Activated CD4-positive, alpha-beta T cell treated with anti-CD3 and anti-CD28 coated beads, Interleukin-2, amount 10 ng/mL, durations not matched to agents 24 days and 14 days (primary cell): ENCODE measurements at regions not wholly inside any gene's neighbourhood (a gene's known extent, or its start where the extent isn't known, plus 50 kb on each side); places are given as distances from the start of the nearest gene placed in this dataset.

ENCODE experiments used
- DNase-seq: peaks from one replicate; pipeline ENCODE4 v3.0.0; 2022
- H3K27ac Mint-ChIP-seq: one replicate; pipeline ENCODE4 v1.8.0; 2022; ENCODE audit warnings: mild to moderate bottlenecking, mixed read lengths
- H3K27me3 Mint-ChIP-seq: one replicate; pipeline ENCODE4 v1.8.0; 2022; ENCODE audit warnings: mixed read lengths
- H3K36me3 Mint-ChIP-seq: one replicate; pipeline ENCODE4 v1.8.0; 2022; ENCODE audit warnings: low read depth, mild to moderate bottlenecking, mixed read lengths
- H3K4me1 Mint-ChIP-seq: one replicate; pipeline ENCODE4 v1.8.0; 2021; ENCODE audit warnings: mixed read lengths
- H3K4me3 Mint-ChIP-seq: one replicate; pipeline ENCODE4 v1.8.0; 2022; ENCODE audit warnings: mild to moderate bottlenecking, moderate library complexity, mixed read lengths
- H3K9me3 Mint-ChIP-seq: one replicate; pipeline ENCODE4 v1.8.0; 2021; ENCODE audit warnings: mixed read lengths
- intact Hi-C: fragments of 100-400 bp; cut with micrococcal nuclease; formaldehyde crosslinking; loops from one replicate; pipeline ENCODE4 v1.15.1; 2023

DNA sequence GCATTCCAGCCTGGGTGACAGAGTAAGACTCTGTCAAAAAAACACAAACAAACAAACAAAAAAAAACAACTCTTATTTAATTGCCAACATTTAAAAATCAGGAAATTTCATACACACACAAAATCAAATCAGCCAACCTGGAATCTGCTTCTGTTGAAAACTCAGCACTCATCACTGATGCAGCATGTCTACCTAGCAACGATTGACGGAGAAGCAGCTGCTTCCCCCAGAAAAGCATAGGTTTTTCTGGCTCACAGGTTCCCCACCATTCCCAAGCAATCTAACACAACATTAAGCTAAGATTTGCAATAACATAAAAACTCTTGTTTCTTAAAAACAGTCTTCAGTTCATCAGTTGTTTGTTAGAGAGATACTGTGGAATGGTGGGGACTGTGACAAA is 143.6 kb downstream of the DHX15 start:
- Mint-ChIP-seq H3K9me3 (no peaks in the 10 kb centered on the region), H3K27ac (no peak overlapping the region), H3K36me3 (no peaks in the 10 kb centered on the region), H3K4me1 (no peaks in the 10 kb centered on the region), H3K27me3 (peaks cover 2% of the 10 kb centered on the region), H3K4me3 (no peak overlapping the region)
- intact Hi-C loops = no loop called here
- DNase-seq = no peak

DNA sequence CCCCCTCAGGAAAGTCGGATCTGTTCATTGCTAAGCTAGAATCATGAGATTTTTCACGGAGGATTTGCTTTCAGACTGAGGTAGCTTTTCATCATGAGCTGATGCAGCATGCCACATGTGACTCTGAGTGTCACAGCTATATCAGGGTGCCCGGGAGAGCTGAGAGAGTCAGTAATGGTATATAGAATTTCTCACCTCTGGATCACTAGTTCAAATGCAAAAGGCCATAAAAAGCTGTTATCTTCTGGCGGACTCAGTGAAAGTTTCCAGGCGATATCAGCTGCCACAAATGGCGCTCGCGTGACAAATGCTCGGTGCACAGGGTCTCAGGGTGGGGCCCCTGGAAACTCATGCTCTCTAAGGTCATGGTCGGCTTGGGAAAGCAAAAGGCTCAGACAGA is 150.1 kb downstream of the DHX15 start:
- no peaks in the 10 kb centered on the region for H3K9me3 Mint-ChIP-seq
- peaks cover 2% of the 10 kb centered on the region for H3K27me3 Mint-ChIP-seq
- no peaks in the 10 kb centered on the region for H3K4me1 Mint-ChIP-seq
- no peak overlapping the region for H3K27ac Mint-ChIP-seq
- H3K4me3 Mint-ChIP-seq = no peak overlapping the region
- no peak for DNase-seq
- no peaks in the 10 kb centered on the region for H3K36me3 Mint-ChIP-seq
- intact Hi-C loops = no loop called here

DNA sequence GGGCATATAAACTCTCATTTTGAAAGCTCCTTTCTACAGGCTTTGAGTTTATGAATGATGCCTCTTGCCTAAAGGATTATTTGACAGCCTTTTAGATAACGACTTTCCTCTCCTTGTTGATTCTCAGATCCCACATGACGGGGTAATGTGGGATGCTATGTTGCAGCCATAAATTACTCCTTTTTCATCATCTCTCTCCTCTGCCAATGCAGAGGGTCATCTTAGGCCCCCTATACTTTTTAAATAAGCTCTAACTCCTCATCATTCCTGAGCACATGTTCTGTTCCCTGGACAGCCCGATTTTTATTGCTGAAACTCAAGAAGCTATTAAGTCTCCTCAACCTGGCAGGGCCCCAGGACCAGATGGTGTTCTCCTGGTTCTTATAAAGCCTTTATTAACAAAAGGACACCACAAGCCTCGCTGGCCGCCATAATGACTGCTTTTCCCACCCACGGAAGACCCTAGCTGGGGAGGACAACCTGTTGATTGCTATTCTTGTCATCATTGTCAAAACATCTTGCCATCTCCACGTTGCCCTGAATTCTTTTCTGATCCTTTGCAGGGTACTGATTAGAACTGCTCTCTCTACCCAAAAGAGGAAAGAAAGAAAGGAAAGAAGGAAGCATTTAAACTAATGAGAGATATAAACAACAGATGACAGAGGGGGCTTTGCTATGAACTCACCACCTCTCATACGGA is 150.7 kb downstream of the DHX15 start:
- Mint-ChIP-seq H3K36me3 (no peaks in the 10 kb centered on the region), H3K4me1 (no peaks in the 10 kb centered on the region), H3K27ac (no peak overlapping the region), H3K27me3 (peaks cover 2% of the 10 kb centered on the region), H3K4me3 (no peak overlapping the region), H3K9me3 (no peaks in the 10 kb centered on the region)
- intact Hi-C loops = no loop called here
- no peak for DNase-seq

DNA sequence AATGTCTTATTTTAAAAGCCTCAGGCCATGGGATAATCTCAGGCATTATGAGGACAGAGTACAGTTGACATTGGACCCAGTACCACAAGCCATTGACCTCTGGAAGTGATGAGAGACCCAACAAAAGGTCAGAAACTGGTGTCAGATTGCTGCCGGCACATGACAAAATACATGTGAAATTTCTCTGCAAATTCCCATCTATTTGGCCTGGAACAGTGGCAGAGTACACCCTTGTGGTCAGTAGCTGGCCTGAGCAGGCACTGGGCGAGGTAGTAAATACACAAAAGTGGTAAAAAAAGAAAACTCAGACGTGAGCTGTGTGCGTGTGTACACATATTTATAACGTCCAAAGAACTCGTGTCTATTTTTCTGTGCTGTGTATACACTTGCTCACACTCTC is 155.5 kb downstream of the DHX15 start:
- Mint-ChIP-seq H3K9me3 (no peaks in the 10 kb centered on the region), H3K36me3 (no peaks in the 10 kb centered on the region), H3K4me1 (no peaks in the 10 kb centered on the region), H3K27ac (no peak overlapping the region), H3K27me3 (peaks cover 2% of the 10 kb centered on the region), H3K4me3 (no peak overlapping the region)
- intact Hi-C loops = no loop called here
- DNase-seq = no peak

DNA sequence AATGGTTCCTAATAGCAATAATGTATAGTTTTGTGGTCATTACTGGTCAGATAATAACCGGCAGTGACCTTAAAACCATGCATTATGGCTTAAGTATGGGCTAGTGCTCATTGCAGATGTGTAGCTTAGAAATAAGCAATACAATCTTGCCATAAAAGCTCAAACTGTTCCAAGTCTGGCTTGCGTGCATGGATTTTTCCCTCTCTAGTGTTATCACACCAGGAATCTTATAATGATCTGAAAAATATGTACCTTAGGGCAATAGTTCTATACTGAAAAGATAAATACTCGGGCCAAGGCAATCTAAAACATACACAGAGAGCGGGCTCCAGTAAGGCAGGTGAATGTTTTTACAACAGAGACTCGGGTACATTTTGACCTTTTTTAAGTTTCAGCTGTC is 157.8 kb downstream of the DHX15 start:
- intact Hi-C loops = no loop called here
- no peak overlapping the region for H3K4me3 Mint-ChIP-seq
- no peak for DNase-seq
- no peak overlapping the region for H3K27ac Mint-ChIP-seq
- no peaks in the 10 kb centered on the region for H3K27me3 Mint-ChIP-seq
- H3K36me3 Mint-ChIP-seq = no peaks in the 10 kb centered on the region
- no peaks in the 10 kb centered on the region for H3K4me1 Mint-ChIP-seq
- H3K9me3 Mint-ChIP-seq = no peaks in the 10 kb centered on the region

DNA sequence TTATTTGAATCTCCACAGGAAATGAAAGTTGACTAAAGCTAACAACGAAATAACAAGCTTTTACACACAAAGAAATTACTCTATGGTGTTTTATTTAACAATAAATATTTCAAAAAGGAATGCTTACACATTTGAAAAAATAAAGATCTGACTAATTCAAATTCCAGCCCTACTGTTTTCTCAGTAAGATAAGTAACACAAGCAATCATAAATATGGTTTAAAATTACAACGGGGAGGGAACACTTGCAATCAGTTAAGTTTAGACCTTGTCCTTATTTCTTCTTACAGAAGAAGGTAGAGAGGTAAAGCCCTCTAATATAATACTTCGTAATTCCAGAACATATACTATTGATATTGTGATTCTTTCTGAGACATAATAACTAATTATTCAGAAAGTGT is 158.5 kb downstream of the DHX15 start:
- Mint-ChIP-seq H3K27ac (no peak overlapping the region), H3K4me3 (no peak overlapping the region), H3K36me3 (no peaks in the 10 kb centered on the region), H3K4me1 (no peaks in the 10 kb centered on the region), H3K27me3 (no peaks in the 10 kb centered on the region), H3K9me3 (no peaks in the 10 kb centered on the region)
- no peak for DNase-seq
- intact Hi-C loops = no loop called here

DNA sequence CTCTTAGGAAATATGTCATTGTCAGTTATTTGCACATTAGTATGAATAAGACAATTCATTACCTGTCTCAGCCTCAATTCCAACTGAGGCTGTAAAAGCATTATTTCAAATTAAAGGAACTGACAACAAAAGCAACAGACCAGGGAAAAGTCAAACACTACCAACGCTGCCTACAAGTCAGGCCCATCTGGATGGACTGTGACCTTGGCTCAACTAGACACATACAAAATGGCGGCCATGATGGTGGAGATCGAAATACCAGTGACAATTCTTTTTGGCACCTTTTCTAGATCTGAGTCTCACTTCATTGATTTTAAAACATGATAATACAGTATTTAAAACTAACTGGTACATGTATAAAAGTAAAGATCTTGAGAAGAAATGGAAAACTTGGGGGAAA is 160.7 kb downstream of the DHX15 start:
- peaks cover 2% of the 10 kb centered on the region for H3K4me1 Mint-ChIP-seq
- no peak overlapping the region for H3K4me3 Mint-ChIP-seq
- H3K27ac Mint-ChIP-seq = no peak overlapping the region
- no peaks in the 10 kb centered on the region for H3K9me3 Mint-ChIP-seq
- no peak for DNase-seq
- no peaks in the 10 kb centered on the region for H3K27me3 Mint-ChIP-seq
- intact Hi-C loops = loop anchor here (5.0 kb wide), 1 partner anchor 1526 kb away; no protein-coding TSS in a partner anchor
- H3K36me3 Mint-ChIP-seq = no peaks in the 10 kb centered on the region

DNA sequence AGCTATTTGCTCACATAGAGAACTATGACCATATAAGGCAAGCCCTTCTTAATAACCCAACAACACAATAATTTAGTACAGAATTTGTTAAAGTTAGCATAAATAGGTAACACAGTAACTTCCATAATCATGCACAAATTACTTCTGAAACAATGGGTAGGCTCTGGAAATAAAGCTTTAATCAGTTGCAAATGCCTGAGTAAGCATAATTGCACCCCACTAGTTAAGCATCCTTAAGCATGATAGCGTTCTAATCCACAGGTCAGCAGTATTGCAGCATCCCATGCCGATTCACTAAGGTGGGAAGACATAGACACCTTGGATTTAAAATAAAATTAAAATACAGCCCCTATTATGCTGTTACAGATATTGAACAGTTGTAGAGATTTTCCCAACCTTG is 161.7 kb downstream of the DHX15 start:
- Mint-ChIP-seq H3K27me3 (no peaks in the 10 kb centered on the region), H3K27ac (no peak overlapping the region), H3K9me3 (no peaks in the 10 kb centered on the region), H3K4me1 (peaks cover 2% of the 10 kb centered on the region), H3K4me3 (no peak overlapping the region), H3K36me3 (no peaks in the 10 kb centered on the region)
- intact Hi-C loops = loop anchor here (5.0 kb wide), 1 partner anchor 1525 kb away; no protein-coding TSS in a partner anchor
- DNase-seq = no peak

DNA sequence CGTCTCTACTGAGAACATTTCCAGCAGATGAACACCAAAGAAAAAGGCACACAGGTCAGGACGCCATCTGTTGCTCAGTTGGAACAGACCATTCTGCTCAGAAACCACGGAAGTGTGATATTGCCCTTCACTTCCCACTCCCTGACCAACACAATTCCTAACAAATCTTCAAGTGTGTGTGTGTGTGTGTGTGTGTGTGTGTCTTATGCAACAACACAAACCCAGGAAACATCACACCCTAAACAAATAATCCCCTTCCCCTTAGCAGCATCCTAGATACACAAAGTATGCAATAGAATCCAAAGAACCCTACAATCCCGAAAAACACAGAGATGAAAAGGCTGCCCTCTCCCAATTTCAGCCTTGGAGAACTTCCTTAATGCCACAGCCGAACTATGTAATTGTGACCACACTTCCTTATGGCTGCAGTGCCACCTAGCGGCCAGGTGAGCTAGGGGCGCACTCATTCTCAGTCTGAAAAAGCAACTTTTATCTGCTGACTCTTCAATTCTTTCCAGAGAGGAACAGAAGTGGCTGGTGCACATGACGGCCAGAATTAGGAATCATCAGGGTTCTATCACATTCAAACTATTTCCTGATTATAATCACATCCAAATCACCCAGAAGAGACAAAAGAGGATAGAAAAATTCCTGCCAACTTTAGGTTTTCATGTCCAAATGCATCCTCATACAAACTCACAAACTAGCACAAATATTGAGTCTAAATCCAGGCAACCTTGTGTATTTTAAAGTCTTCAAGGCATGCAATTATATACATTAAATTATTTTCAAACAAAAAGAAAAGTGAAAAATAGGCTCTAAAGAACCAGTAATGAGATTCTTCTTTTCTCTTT is 164.9 kb downstream of the DHX15 start:
- Mint-ChIP-seq H3K4me1 (peaks cover 2% of the 10 kb centered on the region), H3K27me3 (no peaks in the 10 kb centered on the region), H3K27ac (no peak overlapping the region), H3K36me3 (no peaks in the 10 kb centered on the region), H3K4me3 (no peak overlapping the region), H3K9me3 (no peaks in the 10 kb centered on the region)
- intact Hi-C loops = loop anchor here (5.0 kb wide), 1 partner anchor 1522 kb away; no protein-coding TSS in a partner anchor
- peak; percentile 89 for DNase-seq

DNA sequence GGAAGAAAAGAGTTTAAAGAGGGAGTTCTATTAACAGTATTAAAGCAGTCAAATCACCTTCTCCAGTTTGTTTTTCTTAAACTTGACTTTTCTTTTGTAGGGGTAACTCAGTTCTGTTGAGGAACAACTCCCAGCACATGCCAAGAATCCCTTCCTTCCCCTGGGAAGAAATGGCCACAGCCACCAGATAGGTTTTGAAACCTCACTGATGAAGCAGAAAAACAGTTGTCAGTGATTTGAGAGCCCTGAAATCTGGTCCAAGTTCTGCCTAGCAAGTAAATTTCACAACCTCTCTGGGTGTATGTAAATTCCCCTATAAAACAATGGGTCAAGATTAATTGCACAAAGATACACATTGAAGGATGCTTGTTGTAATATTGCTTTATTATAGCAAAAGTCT is 167.1 kb downstream of the DHX15 start:
- no peaks in the 10 kb centered on the region for H3K36me3 Mint-ChIP-seq
- DNase-seq = no peak
- peaks cover 4% of the 10 kb centered on the region for H3K27me3 Mint-ChIP-seq
- no peak overlapping the region for H3K27ac Mint-ChIP-seq
- peaks cover 2% of the 10 kb centered on the region for H3K4me1 Mint-ChIP-seq
- no peak overlapping the region for H3K4me3 Mint-ChIP-seq
- intact Hi-C loops = no loop called here
- H3K9me3 Mint-ChIP-seq = no peaks in the 10 kb centered on the region

DNA sequence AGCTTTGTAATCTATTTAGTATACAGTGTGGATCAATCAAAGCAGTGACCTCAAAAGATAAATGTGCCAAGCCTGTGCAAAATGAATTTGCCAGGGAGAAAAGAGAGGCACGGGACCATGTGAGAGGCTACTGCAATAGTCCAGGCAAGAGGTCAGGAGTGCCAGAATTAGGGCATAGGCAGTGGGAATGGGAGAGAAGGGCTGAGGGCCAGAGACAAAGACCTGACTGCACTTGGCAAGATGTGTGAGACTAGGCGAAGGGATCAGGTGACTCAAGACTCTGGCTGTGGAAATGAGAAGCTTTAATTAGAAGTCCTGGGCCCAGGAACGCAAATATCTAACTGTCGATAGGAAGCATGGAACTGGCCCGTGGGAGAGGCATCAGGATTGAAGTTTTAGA is 168.1 kb downstream of the DHX15 start:
- Mint-ChIP-seq H3K27ac (no peak overlapping the region), H3K27me3 (peaks cover 7% of the 10 kb centered on the region), H3K36me3 (no peaks in the 10 kb centered on the region), H3K4me3 (no peak overlapping the region), H3K4me1 (peaks cover 2% of the 10 kb centered on the region), H3K9me3 (no peaks in the 10 kb centered on the region)
- no peak for DNase-seq
- intact Hi-C loops = no loop called here

DNA sequence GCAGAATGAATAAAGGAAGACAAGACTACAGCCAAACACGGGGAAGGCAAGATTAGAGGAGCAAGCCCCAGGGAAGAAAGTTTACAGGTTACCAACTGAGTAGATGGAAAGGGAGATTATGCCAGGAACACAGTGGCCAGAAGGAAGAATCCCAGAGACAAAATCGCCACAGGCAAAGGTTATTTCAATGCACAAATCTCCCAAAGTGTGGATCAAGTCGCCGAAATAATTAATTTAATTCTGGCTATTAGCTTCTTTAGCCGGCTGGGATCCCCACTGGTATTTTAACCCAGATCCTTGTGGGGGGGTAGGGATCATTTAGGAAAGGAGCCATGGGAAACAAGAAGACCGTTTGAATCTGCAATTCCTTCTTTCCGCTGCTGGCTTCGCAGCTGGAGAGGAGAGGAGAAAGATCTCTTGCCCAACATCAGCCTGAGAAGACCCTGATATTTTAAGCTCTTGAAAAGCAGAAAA is 171.0 kb downstream of the DHX15 start:
- Mint-ChIP-seq H3K27me3 (peaks cover 7% of the 10 kb centered on the region), H3K36me3 (no peaks in the 10 kb centered on the region), H3K4me1 (no peaks in the 10 kb centered on the region), H3K9me3 (no peaks in the 10 kb centered on the region), H3K4me3 (no peak overlapping the region), H3K27ac (no peak overlapping the region)
- intact Hi-C loops = no loop called here
- DNase-seq = no peak

DNA sequence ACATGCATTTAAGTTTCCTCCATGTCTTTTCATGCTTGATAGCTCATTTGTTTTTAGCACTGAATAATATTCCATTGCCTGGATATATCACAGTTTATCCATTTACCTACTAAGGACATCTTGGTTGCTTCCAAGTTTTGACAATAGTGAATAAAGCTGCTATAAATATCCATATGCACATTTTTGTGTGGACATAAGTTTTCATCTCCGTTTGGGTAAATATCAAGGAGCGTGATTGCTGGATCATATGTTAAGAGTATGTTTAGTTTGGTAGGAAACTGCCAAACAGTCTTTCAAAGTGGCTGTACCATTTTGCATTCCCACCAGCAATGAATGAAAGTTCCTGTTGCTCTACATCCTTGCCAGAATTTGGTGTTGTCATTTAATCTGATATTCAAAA is 172.5 kb downstream of the DHX15 start:
- H3K36me3 Mint-ChIP-seq = no peaks in the 10 kb centered on the region
- DNase-seq = no peak

DNA sequence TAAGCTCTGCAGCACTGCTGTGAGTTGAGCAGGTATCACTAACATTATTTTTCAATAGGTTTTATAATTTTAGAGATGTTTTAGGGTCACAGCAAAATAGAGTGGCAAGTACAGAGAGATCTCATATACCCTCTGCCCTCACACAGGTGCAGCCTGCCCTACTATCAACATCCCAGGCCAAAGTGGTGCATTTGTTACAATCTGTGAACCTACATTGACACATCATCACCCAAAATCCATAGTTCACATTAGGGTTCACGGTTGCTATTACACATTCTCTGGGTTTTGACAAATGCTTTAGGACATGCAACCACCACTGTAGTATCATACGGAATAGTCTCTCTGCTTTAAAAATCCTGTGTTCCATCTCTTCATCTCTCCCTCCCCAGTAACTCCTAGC is 173.1 kb downstream of the DHX15 start:
- Mint-ChIP-seq H3K4me1 (no peaks in the 10 kb centered on the region), H3K27me3 (peaks cover 7% of the 10 kb centered on the region), H3K27ac (no peak overlapping the region), H3K4me3 (no peak overlapping the region), H3K36me3 (no peaks in the 10 kb centered on the region), H3K9me3 (no peaks in the 10 kb centered on the region)
- DNase-seq = no peak
- intact Hi-C loops = no loop called here

More for the DNA sequence above, 172.5 kb downstream of the DHX15 start:
- H3K9me3 Mint-ChIP-seq = no peaks in the 10 kb centered on the region
- no peak overlapping the region for H3K27ac Mint-ChIP-seq
- peaks cover 7% of the 10 kb centered on the region for H3K27me3 Mint-ChIP-seq
- intact Hi-C loops = no loop called here
- no peak overlapping the region for H3K4me3 Mint-ChIP-seq
- H3K4me1 Mint-ChIP-seq = no peaks in the 10 kb centered on the region
